ENCODE measurements at regions not wholly inside any gene's neighbourhood (a gene's known extent, or its start where the extent isn't known, plus 50 kb on each side); places are given as distances from the start of the nearest gene placed in this dataset.
"Not testable (repeated sequence)": the region's sequence is repeated elsewhere in the genome, so short reads cannot be mapped to it uniquely, and the experiment has no call there.

DNA sequence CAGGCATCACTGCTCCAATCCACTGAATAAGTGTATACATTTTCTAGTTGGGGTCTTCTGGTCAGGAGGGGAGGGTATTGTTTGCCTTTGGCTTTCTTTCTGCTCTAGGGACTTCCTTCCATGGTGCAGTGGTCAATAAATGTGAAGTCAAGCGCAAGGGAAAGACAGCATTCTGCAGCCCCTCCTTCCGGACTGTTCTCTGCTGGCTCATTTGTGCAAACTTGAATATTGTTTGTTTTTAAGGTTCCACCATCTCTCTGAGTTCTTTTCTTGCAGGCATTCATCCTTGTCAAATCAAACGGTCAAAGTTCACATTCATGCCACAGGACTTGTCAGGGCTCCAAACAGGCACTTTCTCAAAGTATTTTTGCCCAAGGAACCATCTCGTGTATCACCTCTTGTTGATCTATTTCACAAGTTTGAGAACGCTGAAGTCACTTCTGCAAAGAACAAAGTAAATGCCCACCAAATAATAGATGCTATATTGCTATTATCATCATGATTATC, 205.6 kb upstream of the KAZN start:
- no peak for DNase-seq (ENCODE audit: low spot score)

DNA sequence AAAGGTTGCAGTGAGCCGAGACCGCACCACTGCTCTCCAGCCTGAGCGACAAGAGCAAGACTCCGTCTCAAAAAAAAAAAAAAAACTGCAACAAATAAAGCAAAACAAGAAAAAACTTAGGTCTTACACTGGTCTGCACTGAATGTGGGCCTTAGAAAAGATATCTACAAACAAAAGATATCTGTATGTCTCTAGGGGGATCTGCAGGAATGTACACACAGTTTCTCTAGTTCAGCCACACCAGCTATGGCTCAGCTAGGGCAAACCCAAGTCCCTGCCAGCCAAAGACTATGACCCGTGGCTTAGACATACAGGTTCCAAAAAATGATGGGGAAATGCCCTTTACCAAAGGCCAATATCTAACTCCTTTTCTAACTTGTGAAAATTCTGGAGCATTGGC, 202.4 kb upstream of the KAZN start:
- DNase-seq (ENCODE audit: low spot score), result no peak

- DNase-seq (ENCODE audit: low spot score), result no peak
Measured at GRCh38 chr1:14403961-14404645, 194.4 kb upstream of the KAZN start.

DNA sequence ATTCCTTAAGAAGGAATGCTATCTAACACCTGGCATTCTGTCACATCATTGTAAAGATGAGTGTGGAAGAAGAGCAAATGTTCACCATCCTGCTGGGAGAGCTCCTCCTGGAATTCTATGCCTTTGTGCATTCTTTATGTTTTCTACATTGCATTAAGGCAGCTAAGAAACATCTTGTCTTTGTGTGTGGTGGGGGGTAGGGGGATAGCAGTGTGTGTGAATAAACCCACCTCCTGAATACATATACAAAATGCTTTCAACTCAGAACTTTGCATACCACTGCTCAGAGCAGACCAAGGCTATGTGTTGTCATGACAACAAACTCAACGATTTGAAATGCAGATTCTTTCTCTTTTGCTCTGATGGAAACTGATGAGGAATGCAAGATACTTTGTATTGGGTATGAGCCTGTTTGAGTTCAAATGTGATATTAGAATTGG, 193.6 kb upstream of the KAZN start:
- DNase-seq (ENCODE audit: low spot score), result no peak

GRCh38 chr1:14412235-14412634, 186.2 kb upstream of the KAZN start:
- no peak for DNase-seq (ENCODE audit: low spot score)

DNA sequence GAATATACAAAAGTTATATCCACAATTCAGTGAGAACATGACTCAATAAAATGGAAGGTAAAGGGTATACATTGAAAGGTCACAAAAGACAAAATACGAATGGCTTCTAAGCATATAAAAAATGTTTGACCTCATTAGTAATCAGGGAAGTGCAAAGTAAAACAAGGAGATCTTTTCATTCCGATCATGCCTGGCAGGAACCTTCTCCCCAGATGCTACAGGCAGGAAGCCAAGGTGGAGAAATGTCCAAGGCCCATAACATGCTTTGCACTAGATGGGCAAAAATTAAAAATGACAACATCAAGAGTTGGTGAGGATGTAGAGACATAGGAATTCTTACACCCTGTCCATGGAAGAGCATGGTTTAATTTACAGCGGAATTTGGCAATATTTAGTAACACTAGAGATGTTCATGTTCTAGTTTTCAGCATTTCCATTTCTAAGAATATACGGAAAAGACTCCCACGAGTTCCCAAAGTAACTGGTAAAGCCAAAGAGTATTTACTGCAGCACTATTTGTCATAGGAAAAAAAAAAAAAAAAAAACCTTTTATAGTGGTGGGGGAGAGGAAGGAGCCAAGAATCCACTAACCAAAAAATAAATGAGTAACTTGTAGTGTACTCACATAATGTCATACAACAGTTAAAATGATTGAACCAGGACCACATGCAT, 184.5 kb upstream of the KAZN start:
- no peak for DNase-seq (ENCODE audit: low spot score)

- no peak for DNase-seq (ENCODE audit: low spot score)
Measured at GRCh38 chr1:14415396-14415795, 183.1 kb upstream of the KAZN start.

DNA sequence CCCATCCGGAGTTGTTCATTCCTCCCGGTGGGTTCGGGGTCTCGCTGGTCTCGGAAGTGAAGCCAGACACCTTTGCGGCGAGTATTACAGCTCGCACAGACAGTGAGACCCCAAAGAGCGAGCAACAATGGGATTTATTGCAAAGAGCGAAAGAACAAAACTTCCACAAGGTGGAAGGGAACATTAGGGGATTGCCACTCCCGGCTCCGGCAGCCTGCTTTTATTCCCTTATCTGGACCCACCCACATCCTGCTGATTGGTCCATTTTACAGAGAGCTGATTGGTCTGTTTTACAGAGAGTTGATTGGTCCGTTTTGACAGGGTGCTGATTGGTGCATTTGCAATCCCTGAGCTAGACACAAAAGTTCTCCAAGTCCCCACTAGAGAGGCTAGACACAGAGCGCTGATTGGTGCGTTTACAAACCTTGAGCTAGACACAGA, 178.7 kb upstream of the KAZN start:
- not testable (repeated sequence) for DNase-seq (ENCODE audit: low spot score)

DNA sequence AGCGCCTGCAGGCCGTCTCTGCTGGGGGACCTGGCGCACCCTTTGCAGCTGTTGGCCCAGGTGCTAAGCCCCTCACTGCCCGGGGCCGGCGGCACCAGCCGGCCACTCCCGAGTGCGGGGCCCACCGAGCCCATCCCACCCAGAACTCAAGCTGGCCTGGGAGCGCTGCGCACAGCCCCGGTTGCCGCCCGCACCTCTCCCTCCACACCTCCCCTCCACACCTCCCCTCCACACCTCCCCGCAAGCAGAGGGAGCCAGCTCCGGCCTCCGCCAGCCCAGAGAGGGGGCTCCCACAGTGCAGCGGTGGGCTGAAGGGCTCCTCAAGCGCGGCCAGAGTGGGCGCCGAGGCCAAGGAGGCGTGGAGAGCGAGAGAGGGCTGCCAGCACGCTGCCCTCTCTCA, 177.8 kb upstream of the KAZN start:
- DNase-seq (ENCODE audit: low spot score), result no peak

- DNase-seq (ENCODE audit: low spot score), result no peak
Measured at GRCh38 chr1:14421295-14421976, 177.0 kb upstream of the KAZN start.

DNA sequence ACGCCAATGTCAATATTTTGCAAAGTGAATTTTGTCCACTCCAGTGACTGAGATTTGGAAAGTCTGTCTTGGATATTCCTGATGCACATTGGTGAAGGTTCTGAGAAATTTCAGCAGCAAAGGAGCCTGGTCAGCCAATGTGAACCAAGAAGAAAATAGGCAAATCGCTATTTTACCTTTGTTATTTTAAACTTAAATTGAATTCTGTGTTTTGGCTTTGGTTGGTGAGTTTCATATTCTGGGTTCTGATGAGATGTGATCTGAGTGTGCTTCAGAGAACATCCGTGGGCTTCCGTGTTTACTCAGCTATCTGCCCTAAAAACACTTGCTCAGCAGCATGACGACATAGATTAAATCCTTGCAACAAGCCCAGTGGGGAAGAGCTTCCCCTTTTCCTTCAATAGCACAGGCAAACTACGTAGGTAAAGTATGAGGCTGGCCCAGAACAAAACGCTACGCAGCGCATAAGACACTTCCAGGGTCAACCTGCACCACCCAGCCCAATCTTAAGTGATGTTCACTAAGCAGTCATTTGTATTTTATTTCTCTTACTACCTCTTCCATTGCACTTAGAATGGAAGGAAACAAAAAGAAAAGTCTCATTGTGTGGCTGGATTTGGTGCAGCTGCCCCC, 176.4 kb upstream of the KAZN start:
- DNase-seq (ENCODE audit: low spot score), result no peak

GRCh38 chr1:14424325-14425002, 174.0 kb upstream of the KAZN start:
- no peak for DNase-seq (ENCODE audit: low spot score)

GRCh38 chr1:14426854-14427253, 171.6 kb upstream of the KAZN start:
- no peak for DNase-seq (ENCODE audit: low spot score)

- DNase-seq (ENCODE audit: low spot score), result no peak
Measured at GRCh38 chr1:14429577-14429976, 168.9 kb upstream of the KAZN start.

- not testable (repeated sequence) for DNase-seq (ENCODE audit: low spot score)
Measured at GRCh38 chr1:14432728-14433127, 165.8 kb upstream of the KAZN start.

DNA sequence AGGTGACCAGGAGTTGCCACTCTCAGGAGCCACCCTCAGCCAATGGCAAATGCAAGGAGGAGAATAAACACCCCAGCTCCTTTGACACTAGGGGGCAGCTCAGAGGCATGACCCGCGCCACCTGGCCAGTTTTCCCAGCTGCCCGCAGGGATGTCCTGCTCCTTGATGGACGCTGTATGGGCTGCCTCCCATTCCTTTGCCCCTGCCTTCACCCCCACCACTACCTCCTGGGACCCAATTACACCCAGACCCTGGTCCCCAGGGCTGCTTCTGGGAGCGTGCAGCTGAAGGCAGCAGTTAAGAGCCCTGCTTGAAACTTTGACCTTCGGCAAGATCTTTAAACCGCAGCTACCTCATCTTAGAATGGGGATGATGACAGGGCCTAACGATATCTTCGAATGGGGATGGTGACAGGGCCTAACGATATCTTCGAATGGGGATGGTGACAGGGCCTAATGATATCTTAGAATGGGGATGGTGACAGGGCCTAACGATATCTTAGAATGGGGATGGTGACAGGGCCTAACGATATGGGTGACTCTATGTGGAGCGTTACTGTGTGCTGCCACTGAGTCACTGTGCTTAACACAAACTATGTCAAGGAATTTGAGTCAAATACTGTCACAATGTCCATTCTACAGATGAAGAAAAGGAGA, 163.0 kb upstream of the KAZN start:
- no peak for DNase-seq (ENCODE audit: low spot score)

DNA sequence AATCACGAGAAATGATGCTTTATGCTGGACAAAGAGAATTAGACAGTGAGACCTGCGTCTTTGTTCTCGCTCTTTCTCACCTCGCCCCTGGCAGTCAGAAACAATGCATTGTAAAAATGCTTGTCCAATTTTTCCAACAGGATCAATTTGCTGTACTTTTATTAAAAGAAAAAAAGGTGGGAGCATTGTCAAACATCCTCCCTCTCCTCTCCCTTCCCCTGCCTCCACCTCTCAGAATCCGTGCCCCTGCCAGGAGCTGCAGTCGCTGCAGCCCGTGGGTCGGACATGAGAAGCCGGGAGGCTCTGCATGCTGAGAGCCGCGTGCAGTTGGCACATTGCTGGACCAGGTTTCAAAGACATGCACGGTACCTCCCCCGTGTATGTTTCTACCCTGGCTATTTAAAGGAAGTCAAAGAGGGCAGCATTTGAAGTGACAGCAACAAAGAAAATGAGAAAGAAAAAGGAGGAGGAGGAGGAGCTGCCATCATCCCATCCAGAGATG, 161.0 kb upstream of the KAZN start:
- DNase-seq (ENCODE audit: low spot score), result no peak

- DNase-seq (ENCODE audit: low spot score), result no peak
Measured at GRCh38 chr1:14438127-14438769, 160.2 kb upstream of the KAZN start.

DNA sequence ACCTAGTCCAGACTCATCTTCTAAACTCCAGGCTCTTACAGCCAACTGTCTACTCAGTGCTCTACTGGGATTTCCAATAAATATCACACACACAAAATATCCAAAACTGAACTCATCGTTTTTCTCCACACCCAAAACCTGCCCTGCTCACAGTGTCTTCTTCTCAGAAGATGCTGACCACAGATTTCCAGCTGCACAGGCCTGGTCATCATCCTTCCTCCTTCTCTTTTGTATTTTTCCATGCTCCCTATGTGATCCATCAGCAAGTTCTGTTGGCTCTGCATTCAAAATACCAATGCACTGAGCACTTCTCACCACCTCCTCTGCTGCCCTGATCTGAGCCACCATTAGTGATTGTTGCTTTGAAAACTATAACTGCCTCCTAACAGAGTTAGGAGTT, 159.5 kb upstream of the KAZN start:
- no peak for DNase-seq (ENCODE audit: low spot score)

DNA sequence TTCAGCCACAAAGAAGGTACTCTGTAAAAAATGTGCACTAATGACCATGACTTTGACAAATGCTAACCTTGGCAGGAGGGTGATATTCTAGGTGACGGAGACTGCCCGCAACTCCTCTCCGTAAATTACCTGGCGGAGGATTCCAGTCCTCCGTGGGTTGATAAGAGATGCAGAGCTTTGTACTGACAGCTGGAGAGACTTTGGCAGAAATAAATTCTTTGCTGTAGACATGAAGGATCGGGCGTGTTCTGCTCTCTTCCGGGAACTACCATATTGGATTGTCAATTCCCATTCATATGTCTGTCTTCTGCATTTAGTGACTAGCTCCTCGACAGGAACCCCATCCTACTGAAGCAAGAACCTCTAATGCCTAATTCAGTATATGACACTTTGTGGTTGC, 158.3 kb upstream of the KAZN start:
- no peak for DNase-seq (ENCODE audit: low spot score)

DNA sequence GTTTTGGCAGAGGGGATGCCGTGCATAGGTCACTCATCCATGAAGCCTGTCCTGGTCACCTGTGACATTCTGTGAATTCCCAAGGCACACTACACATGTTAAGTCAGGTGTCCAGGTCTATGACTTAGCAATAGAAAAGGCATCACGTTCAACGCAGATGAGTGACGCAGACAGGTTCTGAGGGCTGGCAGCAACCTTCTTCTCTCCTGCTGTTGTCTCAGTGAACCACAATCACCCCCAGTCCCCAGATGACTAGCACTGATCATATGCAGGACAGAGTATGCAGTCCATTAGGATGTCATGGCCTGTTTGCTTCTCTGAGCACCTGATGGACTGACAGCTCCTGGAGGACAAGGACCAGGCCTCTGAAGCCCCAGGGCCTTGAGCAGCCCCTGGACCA, 157.8 kb upstream of the KAZN start:
- DNase-seq (ENCODE audit: low spot score), result no peak
